HUES6 (cell line): ENCODE measurements at regions not wholly inside any gene's neighbourhood (a gene's known extent, or its start where the extent isn't known, plus 50 kb on each side); places are given as distances from the start of the nearest gene placed in this dataset.
"Not testable (repeated sequence)": the region's sequence is repeated elsewhere in the genome, so short reads cannot be mapped to it uniquely, and the experiment has no call there.

Experiments used
- H3K27ac ChIP-seq: 2 replicates; pipeline ENCODE4 v1.7.0; 2013; ENCODE audit warnings: low read depth, mild to moderate bottlenecking, low read length, inconsistent platforms
- H3K27me3 ChIP-seq: 2 replicates; pipeline ENCODE4 v1.6.1; 2013; ENCODE audit warnings: low read length; ENCODE audit not compliant: control insufficient read depth, insufficient read depth
- H3K36me3 ChIP-seq: 2 replicates; pipeline ENCODE4 v1.6.1; 2013; ENCODE audit warnings: low read length; ENCODE audit not compliant: control insufficient read depth, insufficient read depth
- H3K4me1 ChIP-seq: 2 replicates; pipeline ENCODE4 v1.6.1; 2013; ENCODE audit warnings: low read length; ENCODE audit not compliant: control insufficient read depth, insufficient read depth
- H3K4me3 ChIP-seq: 2 replicates; pipeline ENCODE4 v1.5.1; 2013; ENCODE audit warnings: low read depth, low read length
- H3K9ac ChIP-seq: one replicate; pipeline ENCODE4 v1.6.1; 2013; ENCODE audit warnings: mild to moderate bottlenecking, low read length
- H3K9me3 ChIP-seq: 2 replicates; pipeline ENCODE4 v1.6.1; 2013; ENCODE audit warnings: low read depth, low read length; ENCODE audit not compliant: control insufficient read depth, insufficient read depth

DNA sequence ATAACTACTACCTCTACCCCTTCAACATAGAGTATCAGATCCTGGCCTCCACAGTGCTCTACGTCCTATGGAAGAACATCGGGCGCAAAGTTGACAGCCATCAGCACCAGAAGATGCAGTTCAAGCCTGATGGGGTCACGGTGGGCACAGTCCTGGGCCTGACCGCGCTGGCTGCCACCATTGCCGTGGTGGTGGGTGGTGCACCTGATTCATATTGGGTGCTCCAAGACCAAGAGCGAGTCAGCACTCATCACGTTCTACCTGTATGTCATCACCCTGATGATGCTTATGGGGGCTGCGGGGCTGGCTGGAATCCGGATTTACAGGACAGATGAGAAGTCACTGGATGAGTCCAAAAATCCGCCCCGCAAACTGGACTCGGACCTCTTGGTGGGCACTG is 846.4 kb downstream of the RPIA start:
- H3K9ac ChIP-seq, H3K4me1 ChIP-seq, H3K27ac ChIP-seq, H3K4me3 ChIP-seq, H3K27me3 ChIP-seq, H3K9me3 ChIP-seq, H3K36me3 ChIP-seq: not testable (repeated sequence)

DNA sequence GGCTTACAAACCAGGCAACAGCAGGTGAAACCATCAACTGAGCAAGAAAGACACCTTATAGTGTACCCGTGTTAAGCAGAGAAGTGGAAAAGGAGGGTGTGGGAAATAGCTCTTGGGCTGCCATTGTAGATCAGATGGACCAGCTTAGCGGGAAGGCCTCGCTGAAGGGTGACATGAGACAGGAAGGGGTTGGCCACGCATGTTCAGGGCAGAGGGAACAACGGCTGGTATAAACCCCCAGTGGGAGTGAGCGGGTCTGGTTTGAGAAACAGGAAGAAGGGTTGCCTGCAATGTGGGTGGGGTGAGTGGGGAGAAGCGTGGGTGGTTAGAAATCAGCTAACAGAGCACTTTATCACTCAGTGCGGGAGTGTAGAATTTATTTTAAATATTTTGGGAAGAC is 852.6 kb downstream of the RPIA start:
- H3K4me3 ChIP-seq, H3K27me3 ChIP-seq, H3K4me1 ChIP-seq, H3K27ac ChIP-seq, H3K9me3 ChIP-seq, H3K36me3 ChIP-seq, H3K9ac ChIP-seq: not testable (repeated sequence)

DNA sequence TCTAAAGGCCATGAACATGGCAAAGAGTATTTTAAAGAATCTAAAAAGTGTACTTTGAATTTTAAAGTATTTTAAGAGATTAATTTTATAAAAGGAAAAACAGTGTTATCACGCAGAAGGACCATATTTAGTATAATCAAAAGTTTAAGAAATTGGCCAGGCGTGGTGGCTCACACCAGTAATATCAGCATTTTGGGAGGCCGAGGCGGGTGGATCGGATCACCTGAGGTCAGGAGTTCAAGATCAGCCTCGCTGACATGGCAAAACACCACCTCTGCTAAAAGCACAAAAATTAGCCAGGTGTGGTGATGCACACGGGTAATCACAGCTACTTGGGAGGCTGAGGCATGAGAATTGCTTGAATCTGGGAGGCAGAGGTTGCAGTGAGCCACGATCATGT is 887.7 kb downstream of the RPIA start:
- not testable (repeated sequence) for H3K4me1 ChIP-seq, H3K9ac ChIP-seq, H3K9me3 ChIP-seq, H3K36me3 ChIP-seq, H3K27ac ChIP-seq, H3K27me3 ChIP-seq, H3K4me3 ChIP-seq

DNA sequence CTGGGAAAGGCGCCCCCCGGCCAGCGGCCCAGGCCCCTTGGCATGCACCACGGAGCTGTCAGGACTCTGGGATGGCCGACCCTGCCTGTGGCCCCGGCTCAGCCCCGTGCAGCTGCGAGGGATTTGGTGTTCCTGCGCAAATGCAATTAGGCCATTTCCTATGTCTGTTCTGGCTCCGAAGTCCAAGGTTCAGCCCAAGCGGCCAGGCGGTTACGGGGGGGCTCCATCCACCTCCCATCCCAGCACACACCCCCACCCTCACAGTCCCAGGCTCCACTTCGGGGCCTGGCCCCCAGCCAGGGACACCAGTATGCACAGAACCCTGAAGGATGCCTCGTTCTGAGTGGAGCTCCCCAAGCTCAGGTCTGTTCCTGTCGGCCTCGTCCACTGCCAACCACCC is 891.3 kb downstream of the RPIA start:
- H3K9ac ChIP-seq = peak overlapping the region; percentile 44
- H3K9me3 ChIP-seq, H3K4me3 ChIP-seq, H3K27me3 ChIP-seq, H3K4me1 ChIP-seq, H3K36me3 ChIP-seq, H3K27ac ChIP-seq: not testable (repeated sequence)

DNA sequence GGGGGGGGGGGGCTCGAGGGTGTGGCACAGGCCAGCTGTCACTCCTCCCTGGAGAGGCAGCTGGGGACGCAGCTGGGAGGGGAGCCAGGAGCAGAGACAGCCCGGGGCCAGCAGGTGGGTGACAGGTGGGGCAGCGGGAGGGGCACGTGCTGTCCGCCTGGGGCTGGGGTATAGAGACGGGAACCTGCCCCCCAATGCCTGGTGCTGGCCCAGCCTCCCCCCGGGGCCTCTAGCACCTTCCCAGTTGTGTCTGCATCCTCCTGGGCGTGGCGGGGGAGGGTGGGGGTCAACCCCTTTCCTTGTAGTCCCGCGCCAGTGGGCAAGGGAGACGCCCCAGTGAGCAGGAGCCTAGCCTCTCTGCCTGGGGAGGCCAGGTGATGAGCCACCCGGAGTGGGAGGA is 892.6 kb downstream of the RPIA start:
- not testable (repeated sequence) for H3K9ac ChIP-seq

DNA sequence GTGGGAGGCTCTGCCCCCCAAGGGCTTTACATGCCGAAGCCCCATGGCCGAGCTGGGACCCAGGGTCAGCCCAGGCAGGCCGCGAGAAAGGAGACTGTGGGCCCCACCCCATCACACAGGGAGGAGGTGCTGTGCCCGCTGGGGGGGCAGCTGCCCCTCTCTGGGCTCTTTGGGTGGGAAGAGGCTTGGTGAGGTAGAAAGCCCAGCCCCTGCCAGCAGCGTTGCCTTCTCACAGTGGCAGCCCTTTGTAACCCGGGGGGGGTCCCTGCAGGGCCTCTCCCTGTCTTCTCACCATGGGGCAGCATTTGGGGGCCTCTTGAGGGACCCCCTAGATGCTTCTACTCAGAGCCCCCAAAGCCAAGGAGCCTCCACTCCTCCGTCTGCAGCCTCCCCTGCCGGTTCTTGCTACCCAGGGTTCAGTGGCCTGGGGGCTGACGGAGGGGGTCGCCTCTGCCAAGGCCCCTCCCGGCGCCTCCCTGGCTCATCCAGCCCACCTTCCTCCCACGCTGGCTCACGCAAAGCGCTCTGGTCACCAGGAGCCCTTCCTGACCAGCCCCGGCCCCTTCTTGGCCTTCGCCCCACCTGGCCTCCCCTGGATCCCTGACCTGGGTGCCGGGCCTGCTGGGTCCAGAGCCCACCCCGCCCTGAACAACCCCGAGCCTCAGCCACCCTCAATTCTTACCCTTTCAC is 893.5 kb downstream of the RPIA start:
- H3K27ac ChIP-seq, H3K9me3 ChIP-seq, H3K27me3 ChIP-seq, H3K9ac ChIP-seq, H3K4me1 ChIP-seq, H3K36me3 ChIP-seq: not testable (repeated sequence)
- H3K4me3 ChIP-seq = peak overlapping the region; percentile 40

More for the DNA sequence above, 892.6 kb downstream of the RPIA start:
- not testable (repeated sequence) for H3K9me3 ChIP-seq, H3K36me3 ChIP-seq, H3K4me3 ChIP-seq, H3K27me3 ChIP-seq, H3K27ac ChIP-seq, H3K4me1 ChIP-seq

DNA sequence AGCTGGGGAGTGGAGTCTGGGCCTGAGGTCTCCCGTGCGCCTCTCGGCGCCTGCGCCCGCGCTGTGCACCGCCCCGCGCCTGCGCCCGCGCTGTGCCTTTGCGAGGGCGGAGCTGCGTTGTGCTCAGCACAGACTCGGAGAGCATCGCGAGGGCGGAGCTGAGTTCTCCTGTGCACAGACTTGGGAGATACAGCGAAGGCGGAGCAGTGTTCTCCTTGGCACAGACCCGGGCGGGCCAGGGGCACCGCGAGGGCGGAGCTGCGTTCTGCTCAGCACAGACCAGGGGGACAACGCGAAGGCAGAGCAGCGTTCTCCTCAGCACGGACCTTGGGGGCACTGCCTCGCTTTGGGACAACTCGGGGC is 894.1 kb downstream of the RPIA start:
- not testable (repeated sequence) for H3K9me3 ChIP-seq, H3K27ac ChIP-seq, H3K27me3 ChIP-seq, H3K36me3 ChIP-seq, H3K4me1 ChIP-seq
- Histone ChIP-seq H3K9ac (peak overlapping the region; percentile 50), H3K4me3 (peak overlapping the region; percentile 56)

DNA sequence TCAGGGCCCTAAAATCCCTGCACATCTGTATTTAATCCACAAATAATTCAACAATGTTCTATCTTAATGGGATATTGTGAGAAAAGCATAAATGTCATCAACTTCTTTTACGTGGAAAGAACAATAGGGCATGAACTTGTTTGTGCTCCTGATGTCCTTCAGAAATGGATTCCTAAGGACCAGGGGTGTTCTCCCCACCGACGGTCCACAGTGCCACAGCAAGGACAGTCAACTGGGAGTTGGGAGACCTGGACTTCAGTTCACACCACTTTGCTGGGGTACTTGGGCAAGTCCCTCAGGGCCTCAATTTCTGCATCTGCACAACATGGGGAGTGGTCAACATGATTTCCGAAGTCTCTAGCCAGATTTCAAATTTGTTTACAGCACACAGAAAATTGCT is 908.4 kb downstream of the RPIA start:
- H3K27ac ChIP-seq, H3K9ac ChIP-seq, H3K4me3 ChIP-seq, H3K27me3 ChIP-seq, H3K4me1 ChIP-seq, H3K36me3 ChIP-seq, H3K9me3 ChIP-seq: not testable (repeated sequence)

DNA sequence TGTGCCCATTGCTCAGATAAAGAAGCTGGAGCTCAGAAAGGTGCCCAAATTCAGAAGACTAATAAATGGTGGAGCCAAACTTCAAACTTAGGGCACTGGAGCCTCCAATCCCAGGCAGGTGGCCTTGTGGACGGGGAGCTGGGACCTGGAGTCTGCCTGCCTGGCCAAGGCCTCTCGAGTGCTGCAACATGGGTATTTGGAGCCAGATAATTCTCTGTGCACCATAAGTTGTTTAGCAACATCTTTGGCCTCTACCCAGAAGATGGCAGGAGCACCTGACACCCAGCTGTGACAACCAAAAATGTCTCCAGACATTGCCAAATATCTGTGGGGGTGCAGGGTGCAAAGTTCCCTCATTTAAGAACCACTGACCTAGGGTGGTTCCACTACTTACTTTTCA is 915.0 kb downstream of the RPIA start:
- not testable (repeated sequence) for H3K4me3 ChIP-seq, H3K9me3 ChIP-seq, H3K4me1 ChIP-seq, H3K9ac ChIP-seq, H3K36me3 ChIP-seq, H3K27ac ChIP-seq
- peaks cover 22% of the 10 kb centered on the region for H3K27me3 ChIP-seq

DNA sequence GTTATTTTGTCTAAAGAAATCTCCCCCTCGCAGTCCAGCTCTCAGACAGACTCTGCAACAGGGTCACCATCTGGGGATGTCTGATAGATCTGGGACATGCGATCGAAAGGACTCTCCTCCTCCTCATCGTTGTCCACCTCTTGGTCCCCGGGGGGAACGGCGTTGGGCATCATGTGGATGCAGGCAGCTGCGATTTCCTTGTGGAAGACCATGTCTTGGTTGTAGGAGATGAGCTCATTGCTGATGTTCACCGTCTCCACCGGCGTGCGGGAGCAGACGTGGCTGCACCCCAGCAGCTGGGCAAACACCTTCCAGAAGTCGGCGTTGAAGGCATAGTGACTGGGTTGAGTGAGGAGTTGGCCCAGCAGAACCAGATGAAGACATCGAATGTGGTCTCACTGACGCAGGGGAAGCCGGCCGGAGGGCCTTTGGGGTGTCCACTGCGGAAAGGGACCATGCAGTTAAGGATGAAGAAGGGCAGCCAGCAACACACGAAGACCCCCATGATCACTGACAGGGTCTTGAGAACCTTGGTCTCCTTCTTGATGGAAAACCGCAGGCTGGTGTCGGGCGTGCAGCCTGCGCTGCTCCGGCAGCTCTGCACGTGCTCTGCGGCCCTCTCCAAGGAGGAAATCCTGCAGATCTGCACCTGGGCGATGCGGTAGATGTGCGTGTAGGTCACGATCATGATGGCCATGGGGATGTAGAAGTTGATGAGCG is 918.9 kb downstream of the RPIA start:
- not testable (repeated sequence) for H3K4me1 ChIP-seq, H3K9ac ChIP-seq, H3K27ac ChIP-seq, H3K36me3 ChIP-seq, H3K9me3 ChIP-seq, H3K4me3 ChIP-seq
- peaks cover 44% of the 10 kb centered on the region for H3K27me3 ChIP-seq

DNA sequence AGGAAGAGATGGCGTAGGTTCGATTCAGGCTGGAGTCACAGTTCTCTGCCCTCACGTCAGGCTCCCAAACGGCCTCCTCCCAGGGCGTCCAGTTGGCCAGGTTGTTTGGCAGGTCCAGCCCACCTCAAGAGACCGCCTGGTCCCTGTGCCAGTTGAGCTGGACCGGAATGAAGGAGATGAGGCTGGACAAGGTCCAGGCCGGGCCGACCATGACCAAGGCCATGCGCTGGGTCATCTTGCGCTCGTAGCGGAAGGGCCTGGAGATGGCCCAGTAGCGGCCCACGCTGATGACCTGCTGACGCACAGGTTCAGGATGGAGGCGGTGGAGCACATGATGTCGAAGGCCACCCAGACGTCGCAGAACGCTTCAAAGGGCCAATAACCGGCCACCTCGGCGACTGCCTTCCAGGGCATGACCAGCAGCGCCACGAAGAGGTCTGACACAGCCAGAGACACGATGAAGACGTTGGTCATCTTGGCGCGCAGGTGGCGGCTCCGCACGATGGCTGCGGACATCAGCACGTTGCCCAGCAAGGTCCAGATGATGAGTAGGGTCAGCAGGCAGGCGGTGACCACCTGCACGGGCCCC is 919.5 kb downstream of the RPIA start:
- not testable (repeated sequence) for H3K9ac ChIP-seq, H3K4me1 ChIP-seq, H3K27ac ChIP-seq, H3K36me3 ChIP-seq, H3K4me3 ChIP-seq, H3K9me3 ChIP-seq
- H3K27me3 ChIP-seq = peaks cover 49% of the 10 kb centered on the region
